Fibroblast of upper back skin (primary cell): ENCODE measurements at regions not wholly inside any gene's neighbourhood (a gene's known extent, or its start where the extent isn't known, plus 50 kb on each side); places are given as distances from the start of the nearest gene placed in this dataset.

Experiments
- DNase-seq: peaks from one replicate; pipeline ENCODE4 v3.0.0-alpha.2; 2013

GRCh38 chr2:12326449-12327190 is 390.1 kb upstream of the TRIB2 start:
- no peak for DNase-seq

GRCh38 chr2:12330916-12331315 is 385.8 kb upstream of the TRIB2 start:
- DNase-seq: peak; percentile 59

GRCh38 chr2:12331698-12332097 is 385.0 kb upstream of the TRIB2 start:
- DNase-seq: no peak

GRCh38 chr2:12333293-12333692 is 383.4 kb upstream of the TRIB2 start:
- DNase-seq: no peak

GRCh38 chr2:12334412-12334966 is 382.2 kb upstream of the TRIB2 start:
- DNase-seq: no peak

GRCh38 chr2:12335131-12335530 is 381.6 kb upstream of the TRIB2 start:
- no peak for DNase-seq

GRCh38 chr2:12335995-12336394 is 380.7 kb upstream of the TRIB2 start:
- no peak for DNase-seq

GRCh38 chr2:12338946-12339697 is 377.6 kb upstream of the TRIB2 start:
- DNase-seq: no peak

- peak; percentile 76 for DNase-seq
Observed at GRCh38 chr2:12340164-12340563, 376.6 kb upstream of the TRIB2 start.

GRCh38 chr2:12341215-12341614 is 375.5 kb upstream of the TRIB2 start:
- DNase-seq: no peak

GRCh38 chr2:12341920-12342319 is 374.8 kb upstream of the TRIB2 start:
- peak; percentile 10 for DNase-seq

- DNase-seq: peak; percentile 25
Observed at GRCh38 chr2:12343141-12343540, 373.6 kb upstream of the TRIB2 start.

- DNase-seq: no peak
Observed at GRCh38 chr2:12347066-12347493, 369.7 kb upstream of the TRIB2 start.

- no peak for DNase-seq
Observed at GRCh38 chr2:12348216-12348615, 368.5 kb upstream of the TRIB2 start.

GRCh38 chr2:12350821-12351220 is 365.9 kb upstream of the TRIB2 start:
- DNase-seq: no peak

GRCh38 chr2:12352889-12353288 is 363.8 kb upstream of the TRIB2 start:
- DNase-seq: no peak

- no peak for DNase-seq
Observed at GRCh38 chr2:12361506-12361905, 355.2 kb upstream of the TRIB2 start.

- no peak for DNase-seq
Observed at GRCh38 chr2:12363138-12363537, 353.6 kb upstream of the TRIB2 start.

GRCh38 chr2:12363569-12363968 is 353.2 kb upstream of the TRIB2 start:
- DNase-seq: no peak

- no peak for DNase-seq
Observed at GRCh38 chr2:12369566-12369965, 347.2 kb upstream of the TRIB2 start.

GRCh38 chr2:12376025-12376424 is 340.7 kb upstream of the TRIB2 start:
- DNase-seq: no peak

- no peak for DNase-seq
Observed at GRCh38 chr2:12379143-12379542, 337.6 kb upstream of the TRIB2 start.

- DNase-seq: no peak
Observed at GRCh38 chr2:12381543-12382325, 335.0 kb upstream of the TRIB2 start.
